Right renal cortex interstitium (tissue), 3 donors: ENCODE measurements at regions not wholly inside any gene's neighbourhood (a gene's known extent, or its start where the extent isn't known, plus 50 kb on each side); places are given as distances from the start of the nearest gene placed in this dataset.
"Not testable (repeated sequence)": the region's sequence is repeated elsewhere in the genome, so short reads cannot be mapped to it uniquely, and the experiment has no call there.

Experiments used
- DNase-seq, 3 donors: peaks; one replicate each; pipeline ENCODE4 v3.0.0-alpha.2; 2013; ENCODE audit warnings: low read depth in 3 of 3, low spot score in 2 of 3

- no peak for DNase-seq
Observed at GRCh38 chr5:24232041-24232440, 412.7 kb downstream of the CDH10 start.

- no peak for DNase-seq
Observed at GRCh38 chr5:24232929-24233498, 411.8 kb downstream of the CDH10 start.

- DNase-seq: no peak
Observed at GRCh38 chr5:24235946-24236345, 408.8 kb downstream of the CDH10 start.

- DNase-seq: no peak
Observed at GRCh38 chr5:24245821-24246220, 399.0 kb downstream of the CDH10 start.

DNA sequence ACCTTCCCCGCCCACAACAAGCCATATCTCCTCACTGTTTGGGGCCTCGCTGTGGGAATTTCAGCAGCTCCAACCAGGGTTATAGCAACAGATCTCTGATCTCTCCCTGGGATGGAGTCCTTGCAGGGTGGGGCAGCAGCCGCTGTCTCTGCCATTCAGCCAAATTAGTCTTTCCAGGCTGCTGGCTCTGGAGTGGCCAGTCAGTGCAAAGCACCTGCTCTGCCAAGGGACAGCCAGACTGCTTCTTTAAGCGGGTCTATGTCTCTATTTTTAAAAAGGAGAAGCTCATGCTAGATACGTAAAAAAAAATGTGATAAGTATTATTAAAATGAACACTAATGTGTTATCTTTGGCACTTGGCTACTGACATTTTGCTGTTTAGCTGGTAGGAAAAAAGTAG lies 380.2 kb downstream of the CDH10 start:
- no peak for DNase-seq

GRCh38 chr5:24265306-24265705 lies 379.5 kb downstream of the CDH10 start:
- no peak for DNase-seq

GRCh38 chr5:24268482-24269056 lies 376.2 kb downstream of the CDH10 start:
- no peak for DNase-seq

DNA sequence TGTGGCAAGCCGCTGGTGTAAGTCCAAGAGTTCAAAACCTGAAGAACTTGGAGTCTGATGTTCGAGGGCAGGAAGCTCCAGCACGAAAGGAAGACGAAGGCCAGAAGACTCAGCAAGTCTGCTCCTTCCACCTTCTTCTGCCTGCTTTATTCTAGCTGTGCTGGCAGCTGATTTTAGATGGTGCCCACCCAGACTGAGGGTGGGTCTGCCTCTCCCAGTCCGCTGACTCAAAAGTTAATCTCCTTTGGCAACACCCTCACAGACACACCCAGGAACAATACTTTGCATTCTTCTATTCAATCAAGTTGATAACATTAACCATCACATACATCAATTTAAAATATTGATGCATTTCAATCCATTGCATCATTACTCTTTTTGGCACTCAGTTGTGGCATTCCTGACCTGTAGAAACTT lies 373.1 kb downstream of the CDH10 start:
- DNase-seq: not testable (repeated sequence)

- DNase-seq: no peak
Observed at GRCh38 chr5:24272741-24273140, 372.0 kb downstream of the CDH10 start.

DNA sequence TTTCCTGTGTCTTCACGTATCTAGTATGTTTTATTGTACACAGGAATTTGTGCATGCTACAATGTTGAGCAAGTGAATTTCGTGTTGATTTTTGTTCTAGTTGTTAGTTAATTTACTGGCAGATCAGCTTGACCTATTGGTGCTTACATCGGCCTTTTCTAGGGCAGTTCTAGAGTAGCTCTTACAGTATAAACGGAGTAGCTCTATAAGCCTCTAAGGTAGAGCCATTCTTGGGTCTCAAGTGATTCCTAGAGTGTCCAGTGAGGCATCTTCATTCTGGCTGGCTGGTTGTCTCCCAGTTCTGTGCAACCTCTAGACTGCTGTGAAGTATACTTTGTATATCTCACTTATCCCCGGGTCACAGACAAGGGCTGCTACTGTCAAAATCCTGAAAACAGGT lies 364.6 kb downstream of the CDH10 start:
- no peak for DNase-seq

DNA sequence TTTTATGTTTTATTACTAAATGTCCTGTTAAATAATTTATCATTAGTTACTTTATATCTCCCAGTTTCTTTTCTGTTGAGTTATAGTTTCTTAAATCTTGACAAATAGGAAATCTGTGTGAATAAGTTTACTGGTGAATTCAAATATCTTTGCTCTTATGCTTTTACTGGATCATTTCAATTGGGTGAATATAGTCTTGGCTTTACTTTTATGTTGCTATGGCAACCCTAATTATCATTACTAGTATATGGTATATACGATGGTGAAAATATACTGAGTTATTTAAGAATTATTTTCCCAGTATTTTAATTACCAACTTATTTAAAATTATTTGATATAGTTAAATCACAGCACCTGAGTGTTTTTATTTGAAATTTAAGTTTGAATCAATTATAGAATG lies 363.0 kb downstream of the CDH10 start:
- no peak for DNase-seq

DNA sequence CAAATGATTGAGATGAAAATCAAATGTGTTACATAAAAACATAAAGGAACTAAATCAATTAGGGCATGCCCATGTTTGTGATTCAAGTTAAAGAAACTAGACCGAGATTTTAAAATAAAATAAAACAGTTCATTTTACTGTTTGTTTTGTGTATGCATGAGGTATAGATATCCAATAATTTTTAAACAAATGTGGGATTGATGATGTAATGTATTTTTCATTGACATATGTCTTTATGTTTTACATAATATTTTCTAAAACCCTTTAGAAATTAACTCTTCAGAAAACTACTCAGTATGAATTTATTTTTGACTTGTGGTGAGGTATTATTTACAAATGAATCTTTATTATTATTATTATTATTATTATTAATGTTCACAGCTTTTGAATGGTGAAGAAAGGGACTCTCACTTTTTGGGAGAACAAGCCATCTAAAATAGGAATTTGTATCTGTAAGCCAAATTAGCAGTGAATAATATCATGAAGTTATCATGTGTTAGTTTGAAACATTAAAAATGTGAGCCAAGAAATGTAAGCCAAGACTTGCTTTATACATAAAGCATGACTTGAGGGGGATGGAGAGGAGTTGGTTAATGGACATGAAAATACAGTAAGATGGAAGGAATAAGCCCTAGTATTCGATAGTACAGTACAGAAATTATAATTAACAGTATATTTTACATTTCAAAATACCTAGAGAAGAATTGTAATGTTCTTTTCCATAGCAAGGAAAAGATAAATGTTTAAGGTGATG lies 355.0 kb downstream of the CDH10 start:
- no peak for DNase-seq

- no peak for DNase-seq
Observed at GRCh38 chr5:24290536-24290935, 354.2 kb downstream of the CDH10 start.

DNA sequence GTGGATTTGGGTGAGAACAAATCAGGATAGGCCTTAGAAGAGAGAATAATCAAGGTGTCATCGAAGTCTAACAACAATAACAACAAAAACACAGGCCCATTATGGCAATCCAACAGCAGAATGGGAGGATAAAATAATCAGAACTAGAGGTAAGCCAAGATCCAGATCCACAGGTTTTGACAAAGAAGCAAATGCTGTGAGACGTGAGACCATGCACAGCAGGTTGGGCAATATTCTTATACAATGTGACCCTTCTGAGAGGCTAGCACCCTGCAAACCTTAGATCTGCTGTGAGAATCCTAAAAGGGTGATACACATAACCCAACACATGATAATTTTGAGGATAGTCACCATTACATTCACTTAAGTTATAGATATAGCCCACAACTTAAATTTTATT lies 352.9 kb downstream of the CDH10 start:
- DNase-seq: no peak

- no peak for DNase-seq
Observed at GRCh38 chr5:24294333-24294732, 350.4 kb downstream of the CDH10 start.

- DNase-seq: no peak
Observed at GRCh38 chr5:24314106-24314505, 330.7 kb downstream of the CDH10 start.

DNA sequence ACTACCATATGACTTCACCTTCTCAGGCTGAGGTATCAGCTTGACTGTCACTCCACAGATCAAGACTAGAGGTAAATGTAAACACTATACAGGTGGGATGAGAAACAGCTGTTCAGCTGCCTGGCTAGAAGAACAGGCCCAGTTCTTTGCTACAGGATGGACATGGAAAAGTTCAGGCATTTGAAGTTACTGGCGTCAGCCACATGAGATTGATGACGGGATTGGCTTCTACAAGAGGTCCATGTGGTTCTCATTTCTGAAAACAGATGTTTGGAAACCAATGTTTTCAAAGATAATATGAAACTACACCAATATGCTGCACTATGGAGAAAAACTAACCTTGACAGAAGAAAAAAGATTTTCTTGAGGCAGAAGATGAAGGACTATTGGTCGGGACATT lies 324.1 kb downstream of the CDH10 start:
- DNase-seq: no peak

DNA sequence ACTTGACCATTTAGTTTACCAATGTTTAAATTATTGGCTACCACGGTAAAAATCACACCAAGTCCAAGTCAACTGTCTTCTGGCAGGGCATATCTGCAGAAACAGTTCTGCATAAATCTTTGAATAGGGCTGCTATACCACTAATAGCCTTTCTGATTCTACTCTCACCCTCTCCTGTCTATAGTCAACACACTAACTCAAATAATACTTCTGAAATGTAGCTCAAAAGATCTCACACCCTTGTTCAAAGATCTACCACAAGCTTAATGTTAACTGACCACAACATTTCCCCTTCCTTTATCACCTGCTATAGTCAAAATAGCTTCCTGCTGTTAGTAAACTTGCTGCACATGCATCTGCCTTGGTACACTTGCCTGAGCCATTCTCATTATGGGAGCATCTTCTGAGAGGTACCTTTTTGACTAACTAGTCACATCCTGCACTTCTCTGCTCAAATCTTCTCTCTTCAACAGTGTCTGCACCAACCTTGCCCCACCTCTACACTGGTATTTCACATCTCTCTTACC lies 319.4 kb downstream of the CDH10 start:
- DNase-seq: no peak

- DNase-seq: no peak
Observed at GRCh38 chr5:24331531-24331930, 313.2 kb downstream of the CDH10 start.

DNA sequence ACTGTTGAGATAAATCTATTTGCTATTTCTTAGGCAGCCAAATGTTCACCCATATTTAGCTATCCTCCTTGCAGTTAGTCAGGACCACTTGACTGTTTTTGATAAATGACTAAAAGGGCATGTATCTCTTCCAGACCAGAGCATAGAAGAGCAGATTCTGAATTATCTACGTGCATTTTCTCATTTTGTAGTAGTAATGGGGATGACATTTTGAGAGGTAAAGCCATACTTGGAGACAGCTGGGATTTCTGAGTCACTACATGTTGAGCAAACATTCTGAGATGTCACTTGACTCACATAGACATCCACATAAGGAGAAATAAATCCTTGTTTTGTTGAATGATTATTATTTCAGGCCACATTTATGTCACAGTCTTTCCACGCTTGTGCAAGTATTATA lies 297.6 kb downstream of the CDH10 start:
- DNase-seq: no peak

- DNase-seq: no peak
Observed at GRCh38 chr5:24351285-24351684, 293.5 kb downstream of the CDH10 start.

GRCh38 chr5:24353016-24353415 lies 291.8 kb downstream of the CDH10 start:
- peak in 1 of 3 donors; percentile 18 for DNase-seq
